GM19452 (cell line): ENCODE measurements at regions not wholly inside any gene's neighbourhood (a gene's known extent, or its start where the extent isn't known, plus 50 kb on each side); places are given as distances from the start of the nearest gene placed in this dataset.
"Not testable (repeated sequence)": the region's sequence is repeated elsewhere in the genome, so short reads cannot be mapped to it uniquely, and the experiment has no call there.

ENCODE experiments used
- ATAC-seq: cut with Tn5 transposase; IDR thresholded peaks from one replicate; pipeline ENCODE4 v1.9.1; 2021; ENCODE audit not compliant: unreplicated experiment

DNA sequence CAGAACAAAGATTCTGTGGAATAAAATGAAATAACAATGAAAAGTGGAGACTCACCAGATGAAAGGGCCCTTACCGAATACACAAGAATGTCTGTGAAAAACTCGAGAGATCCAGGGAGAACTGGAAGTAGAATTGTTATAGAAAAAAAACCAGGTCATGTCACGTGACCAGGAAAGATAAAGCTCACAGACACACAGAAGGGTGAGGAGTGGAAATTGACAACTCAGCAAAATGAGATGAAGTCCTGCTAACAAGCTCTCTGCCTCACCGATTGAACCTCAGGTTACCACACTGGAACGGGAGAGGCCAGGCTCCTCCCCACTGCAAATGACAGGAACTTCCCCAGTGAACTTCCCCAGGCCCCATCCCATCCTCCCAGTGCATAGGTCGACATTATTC lies 1618.0 kb upstream of the PCDH10 start:
- no peak for ATAC-seq

DNA sequence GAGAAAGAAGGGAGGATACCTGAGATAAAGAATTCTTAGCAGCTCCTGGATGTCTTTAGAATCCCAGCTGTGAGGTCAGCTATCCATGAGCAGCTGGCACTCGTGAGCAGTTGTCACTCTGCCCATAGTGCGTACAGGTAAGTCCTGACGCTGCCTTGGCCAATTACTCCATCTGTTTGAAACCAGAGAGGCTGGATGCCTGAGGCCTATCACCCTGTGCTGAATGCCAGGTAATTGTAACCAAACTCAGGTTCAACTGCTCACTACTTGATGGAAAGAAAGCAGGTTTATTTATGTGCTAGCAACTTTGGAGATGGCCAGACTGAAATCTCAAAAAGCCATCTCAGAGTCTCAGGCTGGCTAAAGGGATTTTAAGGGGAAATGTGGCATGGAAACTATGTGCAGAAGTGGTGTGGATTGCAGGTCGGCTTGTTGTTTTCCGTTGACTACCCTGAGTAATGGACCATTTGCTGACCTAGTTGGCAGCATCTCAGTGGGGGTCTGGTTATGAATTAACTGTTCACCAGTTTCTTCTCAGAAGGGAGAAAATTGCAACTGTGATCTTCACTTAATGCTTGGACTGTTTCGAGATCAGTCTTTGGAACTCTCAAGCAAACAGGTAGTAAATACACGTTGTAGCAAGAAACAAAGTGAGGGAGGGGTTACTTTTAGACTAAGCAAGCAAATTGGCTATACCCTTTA lies 1614.0 kb upstream of the PCDH10 start:
- ATAC-seq, result no peak

DNA sequence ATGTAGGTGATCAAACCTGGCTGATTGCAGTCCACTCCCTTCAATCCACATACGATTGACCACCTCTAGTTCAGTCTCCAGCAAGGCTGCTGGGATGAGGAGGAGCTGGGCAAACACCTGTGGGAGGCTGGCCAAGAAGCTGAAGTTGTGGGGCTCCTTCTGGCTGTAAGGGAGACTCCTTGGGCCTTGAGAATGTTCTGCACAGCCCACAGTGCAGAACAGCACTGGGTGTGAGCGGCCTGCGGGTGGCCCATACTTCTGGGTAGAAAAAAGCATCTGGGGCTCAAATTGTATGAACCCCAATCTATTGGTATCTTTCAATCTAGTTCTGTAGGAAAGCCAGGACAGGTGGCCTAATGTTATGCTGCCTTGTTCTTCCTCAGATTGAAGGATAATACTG lies 1608.8 kb upstream of the PCDH10 start:
- no peak for ATAC-seq

DNA sequence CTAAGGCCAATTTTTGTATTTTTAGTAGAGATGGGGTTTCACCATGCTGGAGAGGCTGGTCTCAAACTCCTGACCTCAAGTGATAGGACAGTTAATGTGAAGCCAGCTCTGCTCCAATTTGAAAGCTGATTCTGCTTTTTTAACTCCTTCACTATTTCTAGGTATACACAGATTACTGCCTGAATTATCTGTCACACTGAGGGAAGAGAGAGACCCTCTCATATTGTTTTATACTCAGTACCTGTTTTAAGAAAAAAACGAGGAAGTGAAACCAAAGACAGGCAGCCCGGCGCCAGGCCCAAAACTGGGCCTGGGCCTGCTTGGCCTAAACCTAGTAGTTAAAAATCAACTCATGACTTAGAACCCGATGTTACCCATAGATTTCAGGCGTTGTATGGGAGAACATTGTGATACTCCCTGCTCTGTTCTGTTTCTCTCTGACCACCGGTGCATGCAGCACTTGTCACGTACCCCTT lies 1601.5 kb upstream of the PCDH10 start:
- ATAC-seq, result peak; percentile 78

DNA sequence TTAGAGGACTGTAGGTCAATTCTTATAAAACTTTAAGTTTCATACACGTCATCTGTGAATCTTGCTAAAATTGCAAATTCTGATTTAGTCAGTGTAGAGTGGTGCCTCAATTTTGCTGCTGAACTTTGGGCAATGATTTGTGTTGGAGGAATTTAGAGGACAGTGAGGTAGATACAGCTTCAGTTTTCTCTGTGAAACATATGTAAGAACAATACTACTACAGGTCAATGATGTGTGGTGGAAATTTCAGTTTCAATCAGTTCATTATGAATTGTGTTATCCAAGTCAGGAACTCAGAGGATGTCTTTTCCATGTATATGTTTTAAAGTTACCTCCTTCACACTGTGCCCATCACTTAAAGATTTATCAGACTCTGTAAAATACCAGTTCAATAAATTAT lies 1597.8 kb upstream of the PCDH10 start:
- ATAC-seq, result no peak

DNA sequence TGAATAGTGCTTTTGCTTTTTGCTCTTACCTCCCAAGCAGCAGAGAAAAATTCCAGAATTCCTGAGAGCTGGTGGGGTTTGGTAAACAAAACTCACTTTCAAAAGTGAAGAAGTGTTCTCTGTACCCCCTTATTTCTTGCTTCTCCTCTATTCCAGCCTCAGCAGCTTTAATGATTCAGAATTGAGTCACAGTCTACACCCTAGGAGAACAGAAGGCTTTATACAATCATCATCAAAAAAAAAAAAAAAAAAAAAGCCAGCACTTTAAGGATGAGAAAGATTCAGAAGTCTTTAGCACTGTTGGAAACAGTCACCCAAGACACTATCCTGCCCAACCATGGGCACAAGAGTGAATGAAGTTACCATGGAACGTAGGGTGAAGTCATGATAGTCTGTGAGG lies 1583.1 kb upstream of the PCDH10 start:
- ATAC-seq, result no peak

DNA sequence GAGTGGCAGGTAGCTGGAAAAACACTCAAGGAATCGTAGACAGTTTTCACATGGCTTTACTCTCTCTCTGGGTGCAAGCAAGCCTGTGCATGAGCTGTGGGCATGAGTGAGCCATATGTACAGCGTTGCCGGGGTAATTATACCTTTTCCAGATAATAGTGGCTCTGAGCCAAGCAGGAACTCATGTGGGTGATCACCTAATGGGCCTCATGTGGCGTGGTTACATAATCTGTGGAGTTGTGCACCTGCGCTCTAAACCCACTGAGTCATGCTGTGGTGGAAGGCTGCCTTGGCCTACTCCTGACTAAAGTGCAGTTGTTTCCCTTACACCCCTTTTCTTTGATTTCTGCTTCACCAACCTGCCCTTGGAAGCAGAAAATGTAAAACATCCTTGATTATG lies 1564.5 kb upstream of the PCDH10 start:
- no peak for ATAC-seq

DNA sequence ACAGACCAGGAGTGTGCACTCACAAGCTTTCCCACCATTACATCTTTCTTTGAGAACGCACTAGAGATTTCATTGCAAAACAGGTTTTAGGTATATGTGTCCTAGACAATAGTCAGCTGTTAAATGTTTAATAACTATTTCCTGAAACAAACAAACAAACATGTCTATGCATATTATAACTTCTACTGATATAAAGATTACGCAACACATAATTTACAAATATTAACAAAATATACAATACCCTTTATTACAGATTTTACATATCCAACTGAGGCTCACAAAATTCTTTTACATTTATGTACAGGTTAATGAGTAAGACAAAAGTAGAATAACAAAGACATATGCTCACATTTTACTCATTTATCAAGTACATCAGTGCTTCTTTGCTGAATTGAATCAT lies 1554.0 kb upstream of the PCDH10 start:
- ATAC-seq, result no peak

DNA sequence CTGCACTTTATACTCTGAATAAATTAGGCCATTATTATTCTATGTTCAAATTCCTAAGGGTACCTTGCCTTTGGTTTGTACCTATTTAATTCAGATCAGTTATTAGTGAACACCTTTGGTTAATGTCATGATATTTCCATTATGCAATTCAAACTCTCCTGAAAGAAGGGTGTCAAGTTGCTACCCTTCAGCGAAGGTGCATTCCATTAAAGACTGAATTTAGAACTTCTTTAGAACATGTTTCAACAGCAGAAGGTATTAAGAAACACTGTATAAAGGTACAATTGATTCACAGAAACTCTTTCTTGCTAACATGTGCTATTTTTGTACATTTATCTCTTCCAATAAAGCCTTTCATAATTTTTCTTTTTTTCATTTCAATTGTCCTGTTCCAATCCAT lies 1545.4 kb upstream of the PCDH10 start:
- ATAC-seq, result no peak

DNA sequence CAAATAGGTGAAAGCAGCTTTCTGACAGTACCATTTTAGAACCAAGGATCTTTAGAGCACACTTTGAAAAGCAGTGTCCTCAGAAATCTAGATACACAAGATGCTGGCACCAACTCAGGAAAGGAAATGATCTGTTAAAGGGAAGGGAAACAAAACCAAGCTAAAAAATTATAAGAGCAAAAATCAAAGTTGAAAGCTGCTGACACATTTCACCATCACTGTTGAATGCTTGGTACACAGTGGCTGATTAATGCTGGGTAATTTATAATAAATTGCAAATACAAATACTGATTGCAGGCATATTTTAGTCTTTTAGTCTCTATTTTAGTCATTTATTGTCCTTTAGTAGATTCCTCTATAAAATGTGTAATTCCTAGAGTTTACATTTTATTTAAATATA lies 1540.1 kb upstream of the PCDH10 start:
- ATAC-seq, result no peak

DNA sequence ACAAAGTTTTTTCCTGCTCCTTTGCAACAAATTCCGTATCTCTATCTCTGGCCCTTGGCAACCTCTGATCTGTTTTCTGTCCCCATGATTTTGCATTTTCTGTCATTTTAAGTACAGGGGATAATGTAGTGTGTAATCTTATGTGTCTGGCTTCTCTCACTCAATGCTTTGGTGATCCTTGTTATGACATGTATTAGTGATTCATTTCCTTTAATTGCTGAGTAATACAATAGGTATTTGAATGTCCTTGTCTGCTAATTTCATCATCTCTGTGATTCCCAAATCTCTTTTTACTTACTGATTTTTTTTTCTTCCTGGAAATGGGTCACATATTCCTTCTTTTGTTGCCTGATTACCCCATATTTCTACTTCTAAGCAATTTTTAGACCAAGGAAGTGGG lies 1538.6 kb upstream of the PCDH10 start:
- ATAC-seq, result not testable (repeated sequence)

DNA sequence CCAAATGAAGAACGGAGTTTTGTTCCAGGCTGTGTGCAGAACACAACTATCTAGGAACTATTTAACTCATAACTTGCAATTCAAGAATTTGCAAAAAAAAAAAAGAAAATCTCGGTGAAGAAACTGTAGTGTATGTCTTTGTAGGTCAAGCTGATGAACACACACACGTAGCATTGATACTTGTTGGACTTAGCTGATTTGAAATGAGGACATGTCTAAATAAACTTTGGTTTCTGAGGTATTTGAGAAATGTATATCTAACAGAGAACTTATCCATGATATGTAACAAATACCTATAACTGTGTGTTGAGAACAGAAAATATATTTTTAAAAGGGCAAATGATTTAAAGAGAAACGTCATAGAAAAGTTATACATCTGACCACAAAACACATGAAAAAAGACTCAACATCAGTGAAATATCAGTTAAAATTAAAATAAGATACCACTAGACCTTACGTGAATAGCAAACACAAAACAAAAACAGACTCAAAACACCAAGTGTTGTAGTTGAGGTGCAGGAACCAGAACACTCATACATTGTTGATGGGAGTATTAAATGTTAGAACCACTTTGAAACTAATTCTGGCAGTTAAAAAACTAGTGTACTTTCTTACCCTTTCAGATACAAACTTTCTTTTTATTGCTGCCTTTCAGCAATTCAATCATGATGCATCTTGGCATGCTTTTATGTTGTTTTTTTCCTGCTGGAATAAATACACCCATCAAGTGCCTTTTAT lies 1535.8 kb upstream of the PCDH10 start:
- ATAC-seq, result no peak

DNA sequence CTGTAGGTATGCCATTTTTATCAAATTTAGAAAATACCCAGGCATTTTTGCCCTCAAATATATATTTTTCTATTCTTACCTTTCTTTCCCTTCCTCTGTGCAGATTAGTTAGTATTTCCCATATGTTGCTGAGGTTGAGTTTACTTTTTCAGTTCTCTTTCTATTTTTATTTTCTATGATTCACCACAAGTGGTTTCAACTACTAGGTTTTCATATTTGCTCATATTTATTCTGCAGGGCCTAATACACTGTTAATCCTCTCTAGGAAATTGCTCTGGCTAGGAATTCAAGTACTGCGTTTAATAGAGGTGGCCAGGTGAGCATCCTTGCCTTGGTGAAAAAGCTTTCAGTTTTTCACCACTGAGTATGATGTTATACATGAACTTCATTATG lies 1535.3 kb upstream of the PCDH10 start:
- ATAC-seq, result no peak

DNA sequence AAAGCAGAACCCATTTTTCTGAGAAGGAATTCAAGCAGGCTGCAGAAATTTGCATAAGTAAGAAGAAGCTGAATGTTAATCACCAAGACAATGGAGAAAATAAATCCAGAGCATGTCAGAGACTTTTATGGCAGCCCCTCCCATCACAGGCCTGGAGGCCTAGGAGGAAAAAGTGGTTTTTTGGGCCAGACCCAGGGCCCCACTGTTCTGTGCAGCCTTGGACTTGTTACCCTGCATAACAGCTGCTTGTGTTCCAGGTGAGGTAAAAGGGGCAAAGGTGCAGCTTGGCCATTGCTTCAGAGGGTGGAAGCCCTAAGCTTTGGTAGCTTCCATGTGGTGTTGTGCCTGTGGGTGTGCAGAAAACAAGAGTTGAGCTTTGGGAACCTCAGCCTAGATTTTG lies 1516.2 kb upstream of the PCDH10 start:
- ATAC-seq, result no peak

DNA sequence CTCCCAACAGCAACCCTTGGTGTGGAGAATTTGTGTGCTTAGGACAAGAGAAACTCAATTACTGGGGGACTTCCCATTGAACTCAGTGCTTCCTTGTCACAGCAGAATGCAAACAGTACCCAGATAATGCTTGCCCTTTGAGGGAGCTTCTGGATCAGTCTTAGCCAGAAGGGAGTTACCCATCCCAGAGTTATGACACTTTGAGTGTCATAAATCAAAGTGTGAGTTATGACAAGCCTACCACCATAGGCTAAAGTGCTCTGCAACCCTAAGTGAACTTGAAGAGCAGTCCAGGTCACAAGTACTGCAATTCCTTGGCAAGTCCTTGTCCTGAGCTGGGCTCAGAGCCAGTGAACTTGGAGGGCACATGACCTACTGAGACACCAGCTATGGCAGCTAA lies 1513.9 kb upstream of the PCDH10 start:
- ATAC-seq, result no peak

DNA sequence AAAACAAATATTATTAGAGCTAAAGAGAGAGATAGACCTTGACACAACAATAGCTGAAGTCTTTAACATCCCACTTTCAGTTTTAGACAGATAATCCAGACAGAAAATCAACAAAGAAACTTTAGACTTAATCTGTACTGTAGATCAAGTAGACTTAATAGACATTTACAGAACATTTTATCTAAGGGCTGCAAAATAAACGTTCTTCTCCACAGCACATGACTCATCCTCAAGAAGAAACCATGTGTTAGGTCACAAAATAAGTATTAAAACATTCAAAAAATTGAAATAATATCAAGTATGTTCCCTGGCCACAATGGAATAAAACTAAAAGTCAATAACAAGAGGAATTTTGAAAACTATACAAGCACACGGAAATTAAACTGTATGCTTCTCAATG lies 1510.3 kb upstream of the PCDH10 start:
- no peak for ATAC-seq

DNA sequence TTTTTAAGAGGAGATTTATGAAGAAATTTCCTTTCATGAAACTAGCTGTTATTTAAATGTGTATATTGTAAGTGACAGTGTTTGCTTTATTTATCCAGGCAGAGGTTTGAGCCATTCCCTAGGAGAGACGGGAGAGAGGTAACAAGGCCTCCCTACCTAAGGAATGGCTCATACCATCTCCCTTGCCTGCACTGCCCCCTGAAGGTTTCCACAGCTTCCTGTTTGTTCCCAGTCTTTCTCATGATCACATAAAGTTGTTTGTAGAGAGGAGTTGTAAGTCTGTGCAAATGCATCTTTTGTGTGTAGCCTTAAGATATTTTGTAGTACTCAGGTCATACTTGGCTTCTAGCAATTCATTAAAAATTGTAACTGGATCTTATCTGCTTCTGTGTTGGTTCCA lies 1504.5 kb upstream of the PCDH10 start:
- ATAC-seq, result no peak

DNA sequence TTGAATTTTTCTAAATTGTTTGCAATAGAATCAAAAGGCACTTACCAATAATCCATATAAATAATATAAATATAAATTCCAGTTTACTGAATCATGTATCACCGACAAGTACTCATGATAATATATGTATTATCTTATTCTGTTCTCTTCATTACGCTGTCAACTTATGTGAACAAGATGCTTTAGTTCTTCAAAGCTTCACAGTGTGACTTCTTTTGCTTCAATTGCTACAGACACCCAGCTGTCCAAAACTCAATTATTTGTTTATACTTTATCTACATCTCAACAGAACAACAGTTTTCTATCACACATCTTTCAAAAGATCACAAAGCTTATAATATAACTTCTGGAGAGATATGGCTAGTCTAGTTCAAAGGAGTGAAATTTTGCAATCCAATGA lies 1499.9 kb upstream of the PCDH10 start:
- ATAC-seq, result no peak

DNA sequence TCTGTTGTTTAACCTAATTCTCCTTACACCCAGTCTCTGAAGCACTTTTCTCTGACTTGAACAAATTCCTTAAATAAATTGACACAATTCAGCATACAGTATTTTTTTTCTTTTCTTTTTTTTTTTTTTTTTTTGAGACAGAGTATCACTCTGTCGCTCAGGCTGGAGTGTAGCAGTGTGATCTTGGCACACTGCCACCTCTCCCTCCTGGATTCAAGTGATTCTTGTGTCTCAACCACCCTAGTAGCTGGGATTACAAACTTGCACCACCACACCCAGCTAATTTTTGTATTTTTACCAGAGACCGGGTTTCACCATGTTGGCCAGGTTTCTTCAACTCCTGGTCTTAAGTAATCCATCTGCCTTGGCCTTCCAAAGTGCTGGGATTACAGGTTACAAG lies 1498.1 kb upstream of the PCDH10 start:
- ATAC-seq, result no peak

DNA sequence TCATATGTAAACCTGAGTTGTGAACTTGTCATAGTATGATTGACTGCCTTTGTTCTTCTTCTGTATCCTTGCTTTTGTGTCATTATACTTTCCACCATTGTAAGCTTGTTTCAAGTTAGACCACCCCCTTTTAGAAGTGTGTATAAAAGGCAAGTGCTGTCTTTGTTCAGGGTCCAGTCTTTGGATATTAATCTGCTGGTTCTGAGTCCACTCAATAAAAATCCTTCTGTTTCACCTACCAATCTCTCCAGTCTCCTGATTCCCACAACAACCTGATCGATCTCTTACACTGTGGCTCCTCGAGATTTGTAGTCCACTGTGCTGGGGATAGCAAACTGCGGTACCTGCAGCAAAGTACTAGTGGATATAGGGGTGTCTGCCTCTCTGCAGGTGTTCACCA lies 1465.8 kb upstream of the PCDH10 start:
- ATAC-seq, result not testable (repeated sequence)

DNA sequence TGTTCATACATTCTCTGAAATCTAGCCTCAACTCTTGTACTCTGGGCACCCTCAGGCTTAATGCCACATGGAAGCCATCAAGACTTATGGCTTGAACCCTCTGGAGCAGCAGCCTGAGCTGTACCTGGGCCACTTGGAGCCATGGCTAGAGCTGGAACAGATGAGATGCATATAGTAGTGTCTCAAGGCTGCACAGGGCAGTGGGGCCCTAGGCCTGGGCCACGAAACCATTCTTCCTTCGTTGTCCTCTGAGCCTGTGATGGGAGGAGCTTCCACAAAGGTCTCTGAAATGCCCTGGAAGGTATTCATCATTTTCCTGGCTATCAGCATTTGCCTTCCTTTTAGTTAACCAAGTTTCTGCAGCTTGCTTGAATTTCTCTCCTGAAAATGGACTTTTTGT lies 1427.2 kb upstream of the PCDH10 start:
- no peak for ATAC-seq

DNA sequence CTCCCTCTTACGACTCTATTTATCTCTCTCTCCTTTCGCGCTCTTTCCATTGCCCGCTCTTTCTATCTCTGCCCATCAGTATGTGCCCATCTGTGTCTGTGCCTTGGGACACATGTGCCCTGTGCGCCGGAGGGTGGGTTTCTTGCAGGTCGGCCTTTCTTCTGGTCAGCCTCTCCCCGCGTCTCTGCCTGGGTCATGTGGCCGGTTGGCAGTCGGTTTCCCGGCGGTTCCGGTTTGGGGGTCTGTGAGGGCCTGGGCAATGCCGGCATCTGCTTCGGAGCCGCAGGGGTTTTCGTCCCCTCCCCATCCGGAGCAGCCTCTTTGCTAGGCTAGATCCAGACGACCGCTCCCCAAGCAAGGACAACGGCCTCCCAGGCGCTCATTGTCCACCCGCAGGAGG lies 1426.0 kb upstream of the PCDH10 start:
- not testable (repeated sequence) for ATAC-seq

DNA sequence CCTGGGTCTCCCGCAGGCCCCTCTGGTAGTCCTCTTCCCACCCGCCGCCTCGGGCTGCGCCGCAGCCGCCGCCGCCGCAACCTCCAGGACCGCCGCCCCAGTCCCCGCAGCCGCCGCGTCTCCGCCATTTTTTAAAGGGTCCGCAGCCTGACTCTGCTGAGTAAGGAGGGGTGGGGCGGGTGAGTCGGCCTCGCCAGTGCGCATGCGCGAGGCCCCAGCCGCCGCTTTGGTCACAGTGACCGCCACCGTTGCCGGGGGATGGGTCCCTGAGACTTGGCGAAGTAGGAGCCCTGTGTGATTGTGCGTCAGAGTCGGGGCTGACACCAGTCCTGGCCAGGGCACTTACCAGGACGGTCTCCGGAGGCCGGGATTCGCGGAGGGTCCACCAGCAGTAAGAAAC lies 1424.2 kb upstream of the PCDH10 start:
- ATAC-seq, result not testable (repeated sequence)
